ENCODE measurements at regions not wholly inside any gene's neighbourhood (a gene's known extent, or its start where the extent isn't known, plus 50 kb on each side); places are given as distances from the start of the nearest gene placed in this dataset.

- no peak overlapping the region for H3K4ac ChIP-seq (ENCODE audit: low read depth, low read length)
- TF ChIP-seq USF2 (IDR thresholded peaks at IDR 0.05; ENCODE audit: low read depth, low read length) (no peak), FOS (IDR thresholded peaks at IDR 0.05; ENCODE audit: low read depth, low read length) (no peak), CHD1 (IDR thresholded peaks at IDR 0.05; ENCODE audit: low read depth, low read length) (no peak), CEBPB (IDR thresholded peaks at IDR 0.05; ENCODE audit: low read depth, low read length) (no peak), SMC3 (IDR thresholded peaks at IDR 0.05; ENCODE audit: low read depth, low read length) (no peak), ELK1 (IDR thresholded peaks at IDR 0.05; ENCODE audit: borderline replicate concordance, low read depth, low read length) (no peak), POLR2A (IDR thresholded peaks at IDR 0.05; ENCODE audit: low read depth, low read length) (no peak), RCOR1 (IDR thresholded peaks at IDR 0.05; ENCODE audit: insufficient replicate concordance, low read length) (no peak), CTCF (conservative IDR thresholded peaks at IDR 0.05; ENCODE audit: low read depth, low read length) (no peak), MAZ (IDR thresholded peaks at IDR 0.05; ENCODE audit: borderline replicate concordance, low read depth, low read length) (no peak), MXI1 (IDR thresholded peaks at IDR 0.05; ENCODE audit: borderline replicate concordance, low read depth, low read length) (no peak), MAFK (IDR thresholded peaks at IDR 0.05; ENCODE audit: low read depth, low read length) (no peak), RFX5 (IDR thresholded peaks at IDR 0.05; ENCODE audit: low read depth, low read length) (no peak), NFE2L2 (IDR thresholded peaks at IDR 0.05; ENCODE audit: low read depth, low read length) (no peak)
- peaks cover 26% of the 10 kb centered on the region for H3K9me3 ChIP-seq (ENCODE audit: control insufficient read depth, insufficient read depth, low read length)
- intact Hi-C loops (cut with micrococcal nuclease) = no loop called here
- H3K27ac ChIP-seq (ENCODE audit: insufficient read depth, low read length) = no peak overlapping the region
- no peak overlapping the region for H2BK5ac ChIP-seq (ENCODE audit: low read depth, low read length, poor library complexity, severe bottlenecking)
- DNase-seq (no peak), ATAC-seq (ENCODE audit: low read depth) (no peak)
- no peak overlapping the region for H2BK15ac ChIP-seq (ENCODE audit: low read depth, low read length)
- no peak overlapping the region for H2AK5ac ChIP-seq (ENCODE audit: low read depth, low read length)
- 20% methylated on average over 1 of the region's 1 CpG; no CpG with 5 or more reads in 1 of the 2 experiments for WGBS, 2 experiments (ENCODE audit: extremely low coverage in 2 of 2, insufficient read length in 1 of 2)
- H3K23ac ChIP-seq (ENCODE audit: low read depth, low read length) = no peak overlapping the region
- H3K9me1 ChIP-seq (ENCODE audit: insufficient read depth, low read length) = no peaks in the 10 kb centered on the region
- no peak overlapping the region for H4K5ac ChIP-seq (ENCODE audit: low read depth, low read length)
- no peak overlapping the region for H3K4me3 ChIP-seq (ENCODE audit: insufficient read depth, low read depth, low read length)
- ChIA-PET POLR2A (ENCODE audit: unreplicated experiment) (no interaction called here), CTCF (no interaction called here)
- BruUV-seq (replicated peaks) = no TSS peak
- no peak overlapping the region for H3K56ac ChIP-seq (ENCODE audit: extremely low read depth, insufficient read depth, low read length)
- no peak overlapping the region for H2AK9ac ChIP-seq (replicated peaks; ENCODE audit: low read depth, low read length, poor library complexity)
- H4K8ac ChIP-seq (ENCODE audit: low read depth in 2 of 2, low read length in 2 of 2) = no peak overlapping the region
- H2AFZ ChIP-seq (replicated peaks; ENCODE audit: low read length, poor library complexity) = no peak overlapping the region
- dilution Hi-C loops (cut with HindIII; ENCODE audit: low sequenced_read_pairs, unreplicated experiment) = no loop called here
- no peak overlapping the region for H3K14ac ChIP-seq (replicated peaks; ENCODE audit: low read depth, low read length)
- no peaks in the 10 kb centered on the region for H3K27me3 ChIP-seq (ENCODE audit: control insufficient read depth, insufficient read depth, low read length)
- H2BK120ac ChIP-seq (ENCODE audit: low read depth, low read length) = no peak overlapping the region
- H3K4me1 ChIP-seq (ENCODE audit: control insufficient read depth, insufficient read depth, low read length) = no peaks in the 10 kb centered on the region
- no peak overlapping the region for H4K91ac ChIP-seq (ENCODE audit: insufficient read depth, low read depth, low read length)
- H3K4me2 ChIP-seq (ENCODE audit: low read depth, low read length) = no peak overlapping the region
- no peak overlapping the region for H3K18ac ChIP-seq (ENCODE audit: low read depth, low read length)
- in situ Hi-C loops (cut with MboI; ENCODE audit: low sequenced_read_pairs) = no loop called here
- no peak overlapping the region for H2BK20ac ChIP-seq (ENCODE audit: low read depth, low read length)
- H3K79me1 ChIP-seq (ENCODE audit: low read depth in 1 of 2, low read length in 2 of 2) = no peaks in the 10 kb centered on the region
- no peaks in the 10 kb centered on the region for H3K36me3 ChIP-seq (ENCODE audit: control insufficient read depth, insufficient read depth, low read length)
- H3K9ac ChIP-seq (ENCODE audit: low read depth, low read length) = no peak overlapping the region
- no peaks in the 10 kb centered on the region for H4K20me1 ChIP-seq (ENCODE audit: insufficient read depth, low read length)
Measured at GRCh38 chr14:98826618-98827017, 445.4 kb downstream of the BCL11B start.

All from IMR-90 (cell line).